ENCODE measurements at regions not wholly inside any gene's neighbourhood (a gene's known extent, or its start where the extent isn't known, plus 50 kb on each side); places are given as distances from the start of the nearest gene placed in this dataset.

- Mint-ChIP-seq H3K27ac (no peak overlapping the region), H3K4me1 (no peaks in the 10 kb centered on the region), H3K27me3 (peaks cover 18% of the 10 kb centered on the region), H3K9me3 (peaks cover 1 to 9% (median 6%) of the 10 kb centered on the region in 3 donors), H3K4me3 (no peak overlapping the region), H3K36me3 (no peaks in the 10 kb centered on the region)
These were observed 338.6 kb upstream of the NFE2L3 start for GRCh38 chr7:25813381-25813780.

GRCh38 chr7:25815711-25816110, 336.3 kb upstream of the NFE2L3 start:
- no peak overlapping the region for H3K4me3 Mint-ChIP-seq
- no peaks in the 10 kb centered on the region for H3K36me3 Mint-ChIP-seq
- peaks cover 24% of the 10 kb centered on the region for H3K27me3 Mint-ChIP-seq
- no peaks in the 10 kb centered on the region for H3K4me1 Mint-ChIP-seq
- no peak overlapping the region for H3K27ac Mint-ChIP-seq
- H3K9me3 Mint-ChIP-seq: peaks cover 1 to 9% (median 6%) of the 10 kb centered on the region in 3 donors

GRCh38 chr7:25820432-25821040, 331.5 kb upstream of the NFE2L3 start:
- Mint-ChIP-seq H3K4me1 (peaks cover 3 to 8% (median 5%) of the 10 kb centered on the region in 3 donors), H3K9me3 (peaks cover 0 to 8% (median 6%) of the 10 kb centered on the region in 3 donors), H3K4me3 (no peak overlapping the region), H3K27me3 (peaks cover 24% of the 10 kb centered on the region), H3K36me3 (no peaks in the 10 kb centered on the region), H3K27ac (no peak overlapping the region)

- Mint-ChIP-seq H3K4me1 (peaks cover 3 to 8% (median 5%) of the 10 kb centered on the region in 3 donors), H3K36me3 (no peaks in the 10 kb centered on the region), H3K27me3 (peaks cover 24% of the 10 kb centered on the region), H3K27ac (no peak overlapping the region), H3K4me3 (no peak overlapping the region), H3K9me3 (peaks cover 0 to 6% (median 5%) of the 10 kb centered on the region in 3 donors)
These were observed 330.8 kb upstream of the NFE2L3 start for GRCh38 chr7:25821225-25821624.

- Mint-ChIP-seq H3K4me3 (no peak overlapping the region), H3K27ac (no peak overlapping the region), H3K36me3 (no peaks in the 10 kb centered on the region), H3K9me3 (peaks cover 0 to 3% (median 0%) of the 10 kb centered on the region in 3 donors), H3K27me3 (peaks cover 19% of the 10 kb centered on the region), H3K4me1 (peaks cover 3 to 8% (median 5%) of the 10 kb centered on the region in 3 donors)
These were observed 329.2 kb upstream of the NFE2L3 start for GRCh38 chr7:25822823-25823222.

DNA sequence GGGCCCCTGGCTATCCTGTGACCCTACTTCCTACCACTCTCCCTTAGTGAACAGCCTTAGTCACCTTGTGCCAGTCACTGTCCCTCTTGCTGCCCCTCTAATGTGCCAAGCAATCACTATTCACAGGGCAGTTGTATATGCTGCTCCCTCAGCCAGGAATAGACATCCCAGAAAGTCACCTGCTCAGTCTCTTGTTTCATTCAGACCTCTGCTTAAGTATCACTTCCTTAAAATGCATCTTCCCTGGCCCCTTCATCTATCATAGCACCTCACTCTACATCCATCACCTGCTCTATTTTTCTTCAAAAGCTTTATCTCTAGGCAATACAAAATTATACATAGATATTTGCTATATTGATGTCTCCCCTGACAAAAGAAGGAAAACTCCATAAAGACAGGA, 328.4 kb upstream of the NFE2L3 start:
- Mint-ChIP-seq H3K9me3 (peaks cover 0 to 4% (median 4%) of the 10 kb centered on the region in 3 donors), H3K4me3 (peak overlapping the region in 1 of 4 donors; percentile 68), H3K36me3 (no peaks in the 10 kb centered on the region), H3K27me3 (peaks cover 16% of the 10 kb centered on the region), H3K4me1 (peaks cover 3 to 8% (median 5%) of the 10 kb centered on the region in 3 donors), H3K27ac (no peak overlapping the region)

DNA sequence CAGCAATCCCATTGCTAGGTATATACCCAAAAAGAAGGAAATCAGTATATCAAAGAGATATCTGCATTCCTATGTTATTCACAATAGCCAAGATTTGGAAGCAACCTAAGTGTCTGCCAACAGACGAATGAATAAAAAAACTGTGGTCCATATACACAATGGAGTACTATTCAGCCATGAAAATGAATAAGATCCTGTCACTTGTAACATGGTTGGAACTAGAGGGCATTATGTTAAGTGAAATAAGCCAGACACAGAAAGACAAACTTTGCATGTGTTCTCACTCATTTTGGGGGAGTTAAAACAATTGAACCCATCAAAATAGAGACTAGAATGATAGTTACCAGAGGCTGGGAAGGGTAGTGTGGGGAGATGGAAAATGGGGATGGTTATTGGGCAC, 323.5 kb upstream of the NFE2L3 start:
- no peak overlapping the region for H3K27ac Mint-ChIP-seq
- no peaks in the 10 kb centered on the region for H3K36me3 Mint-ChIP-seq
- H3K4me3 Mint-ChIP-seq: no peak overlapping the region
- peaks cover 7% of the 10 kb centered on the region for H3K27me3 Mint-ChIP-seq
- H3K9me3 Mint-ChIP-seq: peaks cover 0 to 4% (median 4%) of the 10 kb centered on the region in 3 donors
- H3K4me1 Mint-ChIP-seq: peaks cover 0 to 2% (median 0%) of the 10 kb centered on the region in 3 donors

DNA sequence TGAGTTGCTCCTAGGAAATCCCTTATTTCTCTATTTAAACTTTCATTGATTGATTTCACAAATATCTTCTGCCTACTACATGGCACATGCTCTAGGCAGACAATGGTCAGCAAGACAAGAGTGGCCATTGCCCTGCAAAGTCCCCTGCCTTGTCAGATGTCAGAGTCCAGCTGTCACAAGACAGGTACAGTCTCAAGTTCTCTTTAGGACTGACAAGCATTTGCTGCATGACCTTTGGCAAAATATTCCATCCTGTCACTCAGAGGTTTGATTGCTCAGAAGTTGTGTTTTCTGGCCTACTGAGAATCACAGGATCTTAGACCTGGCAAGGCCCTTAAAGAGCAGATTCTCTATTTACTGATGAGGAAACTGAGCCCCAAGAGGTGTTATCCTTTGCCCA, 322.3 kb upstream of the NFE2L3 start:
- Mint-ChIP-seq H3K36me3 (no peaks in the 10 kb centered on the region), H3K4me1 (peaks cover 0 to 1% (median 0%) of the 10 kb centered on the region in 3 donors), H3K27ac (no peak overlapping the region), H3K4me3 (no peak overlapping the region), H3K27me3 (peaks cover 5% of the 10 kb centered on the region), H3K9me3 (peaks cover 0 to 4% (median 4%) of the 10 kb centered on the region in 3 donors)

- Mint-ChIP-seq H3K4me3 (no peak overlapping the region), H3K9me3 (peaks cover 0 to 4% (median 4%) of the 10 kb centered on the region in 3 donors), H3K4me1 (peaks cover 0 to 1% (median 0%) of the 10 kb centered on the region in 3 donors), H3K27ac (no peak overlapping the region), H3K27me3 (peaks cover 3% of the 10 kb centered on the region), H3K36me3 (no peaks in the 10 kb centered on the region)
These were observed 321.8 kb upstream of the NFE2L3 start for GRCh38 chr7:25830215-25830614.

- H3K4me1 Mint-ChIP-seq: no peaks in the 10 kb centered on the region
- H3K4me3 Mint-ChIP-seq: no peak overlapping the region
- H3K27me3 Mint-ChIP-seq: peaks cover 3% of the 10 kb centered on the region
- H3K9me3 Mint-ChIP-seq: peaks cover 0 to 4% (median 4%) of the 10 kb centered on the region in 3 donors
- H3K27ac Mint-ChIP-seq: no peak overlapping the region
- no peaks in the 10 kb centered on the region for H3K36me3 Mint-ChIP-seq
These were observed 320.8 kb upstream of the NFE2L3 start for GRCh38 chr7:25831062-25831691.

DNA sequence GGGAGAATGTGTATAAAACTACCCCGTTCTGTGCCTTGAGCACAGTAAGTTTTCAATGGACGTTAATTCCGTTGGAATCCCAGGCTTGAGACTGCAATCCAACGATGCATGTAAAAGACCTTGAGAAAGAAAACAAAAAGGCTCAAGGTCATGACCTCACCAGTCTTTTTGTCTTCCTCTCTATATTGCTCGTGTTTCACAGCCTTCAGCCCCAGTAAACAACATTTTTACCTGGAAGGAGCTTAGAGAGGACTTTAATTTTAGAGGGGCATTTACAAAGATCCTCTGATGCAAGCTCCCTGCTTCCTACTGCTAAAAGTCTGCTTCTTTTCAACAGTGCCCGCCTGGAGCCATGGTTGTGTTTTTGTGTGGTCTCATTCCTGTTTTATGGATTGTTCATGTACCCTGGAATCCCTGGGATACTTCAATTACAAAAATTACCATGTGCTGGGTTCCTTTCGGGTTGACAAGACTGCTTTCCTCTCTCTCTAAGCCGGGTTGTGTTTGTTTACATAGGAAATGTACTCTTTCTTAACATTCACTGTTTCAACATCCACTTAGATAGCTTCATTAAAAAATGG, 320.1 kb upstream of the NFE2L3 start:
- peaks cover 3% of the 10 kb centered on the region for H3K27me3 Mint-ChIP-seq
- H3K4me1 Mint-ChIP-seq: no peaks in the 10 kb centered on the region

DNA sequence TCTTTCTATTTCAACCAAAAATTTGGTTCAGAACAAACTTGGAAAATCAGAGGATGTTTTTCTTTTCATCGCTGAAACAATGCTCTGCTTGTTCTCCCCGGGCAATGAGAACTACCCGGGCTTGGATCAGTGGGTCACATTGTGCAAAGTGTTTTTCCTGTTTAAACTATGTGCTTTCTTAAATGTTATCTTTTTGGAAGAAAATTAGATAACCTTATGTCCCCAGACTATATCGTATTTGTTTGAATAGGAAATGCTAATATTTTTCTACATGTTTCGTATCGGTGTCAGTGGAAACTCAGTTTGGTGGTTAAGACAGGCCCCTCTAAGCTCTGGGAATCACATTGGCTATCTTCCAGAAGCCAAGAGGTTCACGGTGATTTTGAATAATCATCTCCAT, 319.5 kb upstream of the NFE2L3 start:
- H3K36me3 Mint-ChIP-seq: no peaks in the 10 kb centered on the region
- no peak overlapping the region for H3K27ac Mint-ChIP-seq
- H3K9me3 Mint-ChIP-seq: peaks cover 0 to 4% (median 3%) of the 10 kb centered on the region in 3 donors
- H3K4me1 Mint-ChIP-seq: peaks cover 0 to 1% (median 0%) of the 10 kb centered on the region in 3 donors
- H3K27me3 Mint-ChIP-seq: peaks cover 3% of the 10 kb centered on the region
- no peak overlapping the region for H3K4me3 Mint-ChIP-seq

More for the DNA sequence above, 320.1 kb upstream of the NFE2L3 start:
- Mint-ChIP-seq H3K9me3 (peaks cover 0 to 4% (median 4%) of the 10 kb centered on the region in 3 donors), H3K36me3 (no peaks in the 10 kb centered on the region), H3K27ac (no peak overlapping the region), H3K4me3 (no peak overlapping the region)

DNA sequence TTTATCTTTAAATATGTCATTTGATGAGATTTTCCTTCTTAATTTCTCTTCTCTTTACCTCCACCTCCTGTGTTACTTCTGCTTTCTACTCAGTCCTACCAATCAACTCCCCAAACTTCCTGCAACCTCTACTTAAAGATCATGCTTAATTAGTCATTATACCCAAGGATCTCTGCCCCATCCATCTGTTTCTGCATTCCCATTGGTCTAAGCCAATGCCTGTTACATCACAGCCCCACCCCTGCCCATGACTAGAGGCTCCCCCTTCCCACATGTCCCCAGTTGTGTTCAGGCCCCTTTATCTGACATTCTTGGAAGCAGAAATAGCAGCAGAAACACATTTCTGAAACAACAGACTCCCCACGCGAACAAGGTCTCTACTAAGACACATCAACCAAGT, 319.1 kb upstream of the NFE2L3 start:
- Mint-ChIP-seq H3K27ac (no peak overlapping the region), H3K4me3 (no peak overlapping the region), H3K27me3 (peaks cover 3% of the 10 kb centered on the region), H3K4me1 (peaks cover 0 to 1% (median 0%) of the 10 kb centered on the region in 3 donors), H3K36me3 (no peaks in the 10 kb centered on the region), H3K9me3 (peaks cover 0 to 4% (median 0%) of the 10 kb centered on the region in 3 donors)

GRCh38 chr7:25834050-25834449, 317.9 kb upstream of the NFE2L3 start:
- Mint-ChIP-seq H3K36me3 (no peaks in the 10 kb centered on the region), H3K9me3 (no peaks in the 10 kb centered on the region), H3K27me3 (peaks cover 7% of the 10 kb centered on the region), H3K4me3 (no peak overlapping the region), H3K27ac (no peak overlapping the region), H3K4me1 (peaks cover 0 to 1% (median 0%) of the 10 kb centered on the region in 3 donors)

GRCh38 chr7:25835197-25835596, 316.8 kb upstream of the NFE2L3 start:
- no peaks in the 10 kb centered on the region for H3K36me3 Mint-ChIP-seq
- no peaks in the 10 kb centered on the region for H3K9me3 Mint-ChIP-seq
- peaks cover 0 to 1% (median 0%) of the 10 kb centered on the region in 3 donors for H3K4me1 Mint-ChIP-seq
- H3K27ac Mint-ChIP-seq: no peak overlapping the region
- no peak overlapping the region for H3K4me3 Mint-ChIP-seq
- H3K27me3 Mint-ChIP-seq: peaks cover 8% of the 10 kb centered on the region
